NT2/D1 (cell line): ENCODE measurements at regions not wholly inside any gene's neighbourhood (a gene's known extent, or its start where the extent isn't known, plus 50 kb on each side); places are given as distances from the start of the nearest gene placed in this dataset.

Source experiments
- SUZ12 ChIP-seq: IDR thresholded peaks from 2 replicates; pipeline ENCODE4 v1.6.1; 2011; ENCODE audit not compliant: insufficient read length, insufficient read depth; ENCODE audit errors: extremely low read depth
- YY1 ChIP-seq: IDR thresholded peaks from 2 replicates; pipeline ENCODE4 v1.6.1; 2011; ENCODE audit not compliant: insufficient read length, insufficient read depth
- ZNF274 ChIP-seq: IDR thresholded peaks from 2 replicates; pipeline ENCODE4 v1.6.1; 2011; ENCODE audit warnings: mild to moderate bottlenecking, low read depth, low read length

DNA sequence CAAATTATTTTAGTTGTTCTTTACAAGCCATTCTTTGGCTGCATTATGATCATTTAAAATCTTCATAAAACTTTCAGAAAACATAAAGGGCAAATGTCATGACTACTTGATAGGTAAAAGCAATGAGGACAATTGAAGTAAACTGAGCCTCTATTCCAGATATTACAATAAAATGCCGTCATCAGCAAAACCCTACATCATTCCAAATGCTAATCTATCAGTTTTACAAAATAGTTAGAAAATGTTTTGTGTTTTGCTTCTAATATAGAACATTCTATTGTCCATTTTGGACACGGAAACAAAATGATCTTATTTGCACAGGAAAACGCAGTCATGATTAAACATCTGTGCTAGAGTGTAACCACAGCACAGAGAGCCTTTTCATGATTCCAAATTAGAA is 1330.6 kb upstream of the ADGRL3 start:
- TF ChIP-seq ZNF274 (no peak), YY1 (no peak), SUZ12 (no peak)
